Cardiac fibroblast (primary cell): ENCODE measurements at regions not wholly inside any gene's neighbourhood (a gene's known extent, or its start where the extent isn't known, plus 50 kb on each side); places are given as distances from the start of the nearest gene placed in this dataset.

ENCODE experiments used
- DNase-seq, 2 donors: peaks; one replicate each; pipeline versions ENCODE4 v3.0.0 to v3.0.0-alpha.2; 2010; ENCODE audit warnings: low read depth in 2 of 2
- H3K4me3 ChIP-seq, 2 donors: replicated peaks in 1 of 2; 1 replicate in 1 of 2; 2 replicates in 1 of 2; pipeline ENCODE4 v1.5.1; 2011; ENCODE audit warnings: low read depth in 2 of 2, low read length in 2 of 2, mild to moderate bottlenecking in 2 of 2, moderate library complexity in 1 of 2
- CTCF ChIP-seq: IDR thresholded peaks from one replicate; pipeline ENCODE4 v1.5.1; 2011; ENCODE audit warnings: low read depth, mild to moderate bottlenecking, low read length, inconsistent platforms

DNA sequence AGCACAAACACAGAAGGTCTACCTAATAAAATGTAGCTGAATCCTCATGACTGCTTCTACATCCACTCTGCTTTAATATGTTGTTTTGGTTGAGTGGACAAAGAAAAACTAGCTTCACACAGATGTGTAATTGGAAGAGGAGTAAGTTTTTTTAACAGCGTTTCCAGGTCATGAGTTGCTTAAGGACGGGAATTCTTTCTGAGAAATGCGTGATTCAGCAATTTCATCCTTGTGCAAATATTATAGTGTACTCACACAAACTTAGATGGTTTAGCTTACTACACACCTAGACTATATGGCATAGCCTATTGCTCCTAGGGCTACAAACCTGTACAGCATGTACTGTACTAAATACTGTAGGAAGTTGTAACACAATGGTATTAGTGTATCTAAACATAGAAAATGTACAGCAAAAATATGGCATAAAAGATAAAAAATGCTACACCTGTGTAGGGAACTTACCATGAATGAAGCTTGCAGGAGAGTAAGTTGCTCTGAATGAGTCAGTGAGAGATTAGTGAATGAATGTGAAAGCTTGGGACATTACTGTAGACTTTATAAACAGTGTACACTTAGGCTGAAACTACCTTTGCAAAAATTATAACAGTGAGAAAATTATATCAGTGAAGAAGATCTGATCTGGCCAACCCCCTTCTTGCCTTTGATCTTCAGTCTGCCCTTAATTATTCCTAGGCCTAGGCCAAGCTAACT lies 70.8 kb upstream of the IL15 start:
- H3K4me3 ChIP-seq: no peak overlapping the region
- DNase-seq: no peak
- no peak for TF ChIP-seq CTCF

DNA sequence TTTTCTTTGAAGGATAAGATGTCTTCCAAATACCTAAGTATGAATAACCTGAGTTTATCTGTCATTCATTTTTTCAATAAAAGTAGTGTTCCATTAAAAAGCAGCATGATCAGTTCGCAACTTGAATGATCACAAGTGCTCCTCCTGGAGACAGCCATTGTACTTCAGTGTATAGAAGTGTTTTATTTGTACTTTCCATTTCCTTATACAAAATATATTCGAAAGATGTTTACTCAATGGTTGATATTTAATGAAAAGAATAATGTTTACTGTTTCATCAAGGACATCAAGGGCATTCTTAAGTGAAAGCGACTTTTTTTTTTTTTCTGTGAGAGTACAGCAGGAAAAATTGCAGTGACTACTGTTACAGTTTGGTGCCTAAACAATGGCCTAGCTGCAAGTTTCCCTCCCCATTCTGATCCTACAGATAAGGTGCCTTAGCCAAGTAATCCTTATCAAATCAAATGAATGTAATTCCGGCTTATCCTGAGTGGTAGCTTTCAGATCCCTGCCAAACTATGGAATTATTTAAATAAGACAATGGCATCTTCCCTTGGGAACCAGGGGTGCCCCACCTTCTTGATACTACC lies 69.0 kb upstream of the IL15 start:
- no peak for DNase-seq
- no peak for TF ChIP-seq CTCF

DNA sequence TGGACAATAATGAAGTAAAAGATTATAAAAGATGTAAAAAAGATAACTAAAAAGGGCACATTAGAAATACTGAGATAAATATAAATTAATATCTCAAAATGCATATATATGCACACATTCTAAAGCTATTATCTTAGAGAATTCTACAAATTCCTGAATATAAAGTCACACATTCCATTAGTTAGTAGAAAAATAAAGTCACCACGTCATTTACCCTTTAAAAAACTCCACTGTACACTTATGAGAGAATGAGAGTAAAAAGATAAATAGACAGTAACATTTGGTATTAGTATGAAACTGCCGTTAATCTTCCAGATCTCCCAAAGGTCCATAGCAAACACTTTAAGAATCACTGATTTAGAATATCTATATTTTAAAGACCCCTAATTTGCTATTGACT lies 67.2 kb upstream of the IL15 start:
- H3K4me3 ChIP-seq: no peak overlapping the region
- DNase-seq: peak; percentile 27 to 74
- no peak for TF ChIP-seq CTCF

More for the DNA sequence above, 69.0 kb upstream of the IL15 start:
- no peak overlapping the region for H3K4me3 ChIP-seq

- no peak for TF ChIP-seq CTCF
- no peak overlapping the region for H3K4me3 ChIP-seq
- DNase-seq: no peak
Observed at GRCh38 chr4:141570290-141570689, 66.1 kb upstream of the IL15 start.

GRCh38 chr4:141571362-141571761 lies 65.0 kb upstream of the IL15 start:
- H3K4me3 ChIP-seq: no peak overlapping the region
- peak; percentile 33 to 55 for DNase-seq
- no peak for TF ChIP-seq CTCF

GRCh38 chr4:141571793-141572192 lies 64.6 kb upstream of the IL15 start:
- DNase-seq: no peak
- no peak for TF ChIP-seq CTCF
- H3K4me3 ChIP-seq: no peak overlapping the region
